B cell (primary cell): ENCODE measurements at regions not wholly inside any gene's neighbourhood (a gene's known extent, or its start where the extent isn't known, plus 50 kb on each side); places are given as distances from the start of the nearest gene placed in this dataset.

Source experiments
- ATAC-seq: fragments of 200-7000 bp; cut with Tn5 transposase; one replicate; pipeline ENCODE4 v1.10.0; 2021; ENCODE audit warnings: low read depth, mild to moderate bottlenecking, moderate number of reproducible peaks, moderate library complexity
- CTCF ChIA-PET: fragments of 350-600 bp; sonication (Branson Sonifier 250); formaldehyde crosslinking; loops from one replicate; lab custom pipeline; 2021; ENCODE audit warnings: antibody characterized with exemption, inconsistent platforms; lab: Charles Lee
- POLR2A ChIA-PET: fragments of 350-600 bp; sonication (Branson Sonifier 250); formaldehyde crosslinking; loops from one replicate; lab custom pipeline; 2021; ENCODE audit warnings: antibody characterized with exemption; lab: Charles Lee
- DNase-seq: peaks from one replicate; pipeline ENCODE4 v3.0.0; 2013
- H2AFZ ChIP-seq: 2 replicates; pipeline ENCODE4 v1.6.1; 2012; ENCODE audit warnings: mild to moderate bottlenecking, low read depth, low read length; ENCODE audit not compliant: insufficient read depth, poor library complexity, severe bottlenecking
- H3K27ac ChIP-seq, 2 donors: 1 replicate in 1 of 2; 2 replicates in 1 of 2; pipeline ENCODE4 v1.5.1; 2012 to 2013; ENCODE audit warnings: low read length in 2 of 2, mild to moderate bottlenecking in 2 of 2, moderate library complexity in 1 of 2
- H3K27me3 ChIP-seq, 4 experiments: fragments of 200-600 bp in 1 of 4; sonication (generic) in 1 of 4; replicated peaks in 1 of 4; 1 replicate in 2 of 4; 2 replicates in 2 of 4; pipeline versions ENCODE4 v1.6.1 to v1.7.0; 2013 to 2016; ENCODE audit warnings: low read length in 3 of 4, mild to moderate bottlenecking in 2 of 4, mixed read lengths in 1 of 4, moderate library complexity in 1 of 4; ENCODE audit not compliant: insufficient read depth in 4 of 4, control insufficient read depth in 3 of 4; ENCODE audit errors: control extremely low read depth in 1 of 4
- H3K36me3 ChIP-seq, 2 experiments: replicated peaks in 1 of 2; 1 replicate in 1 of 2; 2 replicates in 1 of 2; pipeline versions ENCODE4 v1.6.1 to v1.7.1; 2013; ENCODE audit warnings: low read length in 1 of 2; ENCODE audit not compliant: insufficient read depth in 2 of 2, control insufficient read depth in 1 of 2; ENCODE audit errors: control extremely low read depth in 1 of 2, extremely low read depth in 1 of 2
- H3K4me1 ChIP-seq, 2 donors: fragments of 200-600 bp in 1 of 2; sonication (generic) in 1 of 2; 1 replicate in 1 of 2; 2 replicates in 1 of 2; pipeline versions ENCODE4 v1.5.1 to v1.6.1; 2013 to 2017; ENCODE audit warnings: low read length in 2 of 2; ENCODE audit not compliant: control insufficient read depth in 2 of 2, insufficient read depth in 2 of 2
- H3K4me2 ChIP-seq: replicated peaks from 2 replicates; pipeline ENCODE3; 2012; ENCODE audit warnings: mild to moderate bottlenecking, low read depth, low read length; ENCODE audit not compliant: poor library complexity, severe bottlenecking
- H3K4me3 ChIP-seq, 5 experiments: fragments of 200-600 bp in 1 of 5; sonication (generic) in 1 of 5; 1 replicate in 3 of 5; 2 replicates in 2 of 5; pipeline versions ENCODE4 v1.5.1 to v1.7.0; 2011 to 2016; ENCODE audit warnings: low read length in 4 of 5, mild to moderate bottlenecking in 4 of 5, low read depth in 2 of 5, control low read depth in 1 of 5, moderate library complexity in 1 of 5; ENCODE audit not compliant: insufficient read depth in 1 of 5; ENCODE audit errors: control extremely low read depth in 1 of 5, extremely low read depth in 1 of 5
- H3K79me2 ChIP-seq: fragments of 200-600 bp; sonication (generic); one replicate; pipeline ENCODE4 v1.6.0; 2016; ENCODE audit warnings: low read length; ENCODE audit not compliant: control insufficient read depth, insufficient read depth
- H3K9ac ChIP-seq: fragments of 200-600 bp; sonication (generic); 2 replicates; pipeline ENCODE4 v1.6.1; 2017; ENCODE audit warnings: mild to moderate bottlenecking, low read length, moderate library complexity
- H3K9me3 ChIP-seq, 3 donors: one replicate each; pipeline versions ENCODE4 v1.6.1 to v1.7.1; 2013; ENCODE audit warnings: low read length in 2 of 3; ENCODE audit not compliant: control insufficient read depth in 2 of 3, insufficient read depth in 1 of 3; ENCODE audit errors: control extremely low read depth in 1 of 3
- H4K20me1 ChIP-seq: 2 replicates; pipeline ENCODE4 v1.6.0; 2012; ENCODE audit warnings: mild to moderate bottlenecking, low read length; ENCODE audit not compliant: insufficient read depth, control insufficient read depth, poor library complexity, severe bottlenecking
- H3K27ac Mint-ChIP-seq: one replicate; pipeline ENCODE4 v1.8.0; 2021; ENCODE audit warnings: mixed read lengths
- H3K27me3 Mint-ChIP-seq: one replicate; pipeline ENCODE4 v1.8.0; 2021; ENCODE audit warnings: mixed read lengths
- H3K4me1 Mint-ChIP-seq: one replicate; pipeline ENCODE4 v1.8.0; 2021; ENCODE audit warnings: mixed read lengths
- H3K4me3 Mint-ChIP-seq: one replicate; pipeline ENCODE4 v1.8.0; 2021; ENCODE audit warnings: mixed read lengths
- H3K9me3 Mint-ChIP-seq: one replicate; pipeline ENCODE4 v1.8.0; 2022; ENCODE audit warnings: mixed read lengths; ENCODE audit not compliant: insufficient read depth
- EZH2 ChIP-seq: IDR thresholded peaks from 2 replicates; pipeline ENCODE4 v1.6.1; 2012; ENCODE audit warnings: borderline replicate concordance, low read depth, mild to moderate bottlenecking, moderate library complexity, low read length; ENCODE audit not compliant: insufficient read depth, poor library complexity, severe bottlenecking
- WGBS: methylation state at CpG from one replicate; pipeline ENCODE4 v1.1.5; 2013; ENCODE audit warnings: missing lambda C conversion rate; ENCODE audit not compliant: insufficient coverage; 5-methylcytosine and 5-hydroxymethylcytosine counted together
- intact Hi-C: fragments of 100-400 bp; cut with micrococcal nuclease; formaldehyde crosslinking; loops from one replicate; pipeline ENCODE4 v1.10.0; 2022
- TF ChIP-seq, protein P1 (sequence below): fragments of 200-600 bp; IDR thresholded peaks from one replicate; pipeline ENCODE4 v1.8.0; 2022; ENCODE audit warnings: antibody characterized with exemption, mild to moderate bottlenecking

DNA sequence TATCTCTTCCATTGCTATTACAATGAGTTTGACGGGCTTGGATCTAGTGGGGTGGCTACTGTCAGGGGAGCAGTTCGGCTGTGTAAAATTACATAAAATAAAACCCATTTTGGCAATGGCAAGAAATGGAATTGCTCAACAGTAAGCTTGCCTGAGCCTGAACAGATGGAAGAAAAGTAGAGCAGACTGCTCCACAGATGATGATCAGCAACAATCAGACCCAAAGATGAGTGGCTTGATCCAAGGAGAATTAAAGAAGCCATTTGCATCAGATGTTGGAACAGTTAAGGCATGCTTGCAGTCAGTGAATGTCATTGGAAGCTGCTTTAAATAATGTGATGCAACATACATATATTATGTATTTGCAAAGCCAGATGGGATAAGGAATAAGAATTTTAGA is 256.6 kb upstream of the SMIM30 start:
- Histone ChIP-seq H3K4me1 (no peaks in the 10 kb centered on the region), H4K20me1 (no peaks in the 10 kb centered on the region), H3K9me3 (no peaks in the 10 kb centered on the region), H2AFZ (no peak overlapping the region), H3K4me3 (no peak overlapping the region), H3K4me2 (no peak overlapping the region), H3K79me2 (no peaks in the 10 kb centered on the region), H3K27ac (no peak overlapping the region), H3K27me3 (no peaks in the 10 kb centered on the region), H3K9ac (no peak overlapping the region), H3K36me3 (no peaks in the 10 kb centered on the region)
- ATAC-seq: no peak
- ChIA-PET POLR2A (no interaction called here), CTCF (no interaction called here)
- DNase-seq: no peak
- Mint-ChIP-seq H3K4me3 (no peak overlapping the region), H3K27me3 (no peaks in the 10 kb centered on the region), H3K27ac (no peak overlapping the region), H3K9me3 (no peaks in the 10 kb centered on the region), H3K4me1 (no peaks in the 10 kb centered on the region)
- no CpG with 5 or more reads among the region's 2 CpGs for WGBS
- intact Hi-C loops: no loop called here
- TF ChIP-seq, protein P1, sequence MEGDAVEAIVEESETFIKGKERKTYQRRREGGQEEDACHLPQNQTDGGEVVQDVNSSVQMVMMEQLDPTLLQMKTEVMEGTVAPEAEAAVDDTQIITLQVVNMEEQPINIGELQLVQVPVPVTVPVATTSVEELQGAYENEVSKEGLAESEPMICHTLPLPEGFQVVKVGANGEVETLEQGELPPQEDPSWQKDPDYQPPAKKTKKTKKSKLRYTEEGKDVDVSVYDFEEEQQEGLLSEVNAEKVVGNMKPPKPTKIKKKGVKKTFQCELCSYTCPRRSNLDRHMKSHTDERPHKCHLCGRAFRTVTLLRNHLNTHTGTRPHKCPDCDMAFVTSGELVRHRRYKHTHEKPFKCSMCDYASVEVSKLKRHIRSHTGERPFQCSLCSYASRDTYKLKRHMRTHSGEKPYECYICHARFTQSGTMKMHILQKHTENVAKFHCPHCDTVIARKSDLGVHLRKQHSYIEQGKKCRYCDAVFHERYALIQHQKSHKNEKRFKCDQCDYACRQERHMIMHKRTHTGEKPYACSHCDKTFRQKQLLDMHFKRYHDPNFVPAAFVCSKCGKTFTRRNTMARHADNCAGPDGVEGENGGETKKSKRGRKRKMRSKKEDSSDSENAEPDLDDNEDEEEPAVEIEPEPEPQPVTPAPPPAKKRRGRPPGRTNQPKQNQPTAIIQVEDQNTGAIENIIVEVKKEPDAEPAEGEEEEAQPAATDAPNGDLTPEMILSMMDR: no peak
- TF ChIP-seq EZH2: no peak

GRCh38 chr7:113373863-113374262 is 255.5 kb upstream of the SMIM30 start:
- no peaks in the 10 kb centered on the region for H3K36me3 ChIP-seq
- no peak overlapping the region for H3K4me2 ChIP-seq
- no peaks in the 10 kb centered on the region for H3K4me1 ChIP-seq
- no peak for ATAC-seq
- ChIA-PET CTCF (no interaction called here), POLR2A (no interaction called here)
- no peaks in the 10 kb centered on the region for H3K9me3 Mint-ChIP-seq
- no peak overlapping the region for H3K9ac ChIP-seq
- no peaks in the 10 kb centered on the region for H3K27me3 Mint-ChIP-seq
- intact Hi-C loops: no loop called here
- no peak overlapping the region for H2AFZ ChIP-seq
- H3K27ac Mint-ChIP-seq: no peak overlapping the region
- no peak overlapping the region for H3K4me3 Mint-ChIP-seq
- DNase-seq: no peak
- H3K9me3 ChIP-seq: no peaks in the 10 kb centered on the region
- TF ChIP-seq, protein P1: no peak
- TF ChIP-seq EZH2: no peak
- H3K79me2 ChIP-seq: no peaks in the 10 kb centered on the region
- no CpG with 5 or more reads among the region's 2 CpGs for WGBS
- H3K4me3 ChIP-seq: no peak overlapping the region
- H3K27me3 ChIP-seq: no peaks in the 10 kb centered on the region
- H3K4me1 Mint-ChIP-seq: no peaks in the 10 kb centered on the region
- H3K27ac ChIP-seq: no peak overlapping the region
- no peaks in the 10 kb centered on the region for H4K20me1 ChIP-seq
